CD4-positive, alpha-beta T cell (primary cell): ENCODE measurements at regions not wholly inside any gene's neighbourhood (a gene's known extent, or its start where the extent isn't known, plus 50 kb on each side); places are given as distances from the start of the nearest gene placed in this dataset.

Experiments used
- ATAC-seq: fragments of 200-7000 bp; cut with Tn5 transposase; one replicate; pipeline ENCODE4 v1.10.0; 2022; ENCODE audit warnings: mild to moderate bottlenecking; ENCODE audit not compliant: poor library complexity
- CTCF ChIA-PET: fragments of 350-600 bp; sonication (Branson Sonifier 250); formaldehyde crosslinking; loops from one replicate; lab custom pipeline; 2021; ENCODE audit warnings: antibody characterized with exemption, inconsistent platforms; lab: Charles Lee
- POLR2A ChIA-PET: fragments of 350-600 bp; sonication (Branson Sonifier 250); formaldehyde crosslinking; loops from one replicate; lab custom pipeline; 2021; ENCODE audit warnings: antibody characterized with exemption, inconsistent platforms; lab: Charles Lee
- DNase-seq, 14 experiments: peaks; one replicate each; pipeline ENCODE4 v3.0.0-alpha.2; 2013 to 2020; ENCODE audit warnings: mixed read lengths in 2 of 14
- H3K27ac ChIP-seq, 2 donors: one replicate each; pipeline versions ENCODE4 v1.5.1 to v1.7.0; 2013; ENCODE audit warnings: low read length in 2 of 2, low read depth in 1 of 2, mild to moderate bottlenecking in 1 of 2
- H3K27me3 ChIP-seq, 2 experiments: 1 replicate in 1 of 2; 2 replicates in 1 of 2; pipeline versions ENCODE4 v1.6.1 to v1.7.0; 2013; ENCODE audit warnings: low read length in 2 of 2, control low read depth in 1 of 2, mild to moderate bottlenecking in 1 of 2, moderate library complexity in 1 of 2; ENCODE audit not compliant: insufficient read depth in 2 of 2, control insufficient read depth in 1 of 2
- H3K36me3 ChIP-seq: one replicate; pipeline ENCODE4 v1.6.1; 2013; ENCODE audit warnings: low read length, control low read depth; ENCODE audit not compliant: insufficient read depth
- H3K4me1 ChIP-seq: one replicate; pipeline ENCODE4 v1.6.1; 2013; ENCODE audit warnings: low read length, control low read depth; ENCODE audit not compliant: insufficient read depth
- H3K4me3 ChIP-seq: one replicate; pipeline ENCODE4 v1.5.1; 2013; ENCODE audit warnings: mild to moderate bottlenecking, low read length, moderate library complexity
- H3K9me3 ChIP-seq, 2 experiments: 1 replicate in 1 of 2; 2 replicates in 1 of 2; pipeline versions ENCODE4 v1.6.1 to v1.7.0; 2013; ENCODE audit warnings: low read length in 2 of 2, mild to moderate bottlenecking in 2 of 2, control low read depth in 1 of 2, moderate library complexity in 1 of 2; ENCODE audit not compliant: control insufficient read depth in 1 of 2, insufficient read depth in 1 of 2
- H3K27ac Mint-ChIP-seq: one replicate; pipeline ENCODE4 v1.8.0; 2020; ENCODE audit warnings: mixed read lengths
- H3K27me3 Mint-ChIP-seq: one replicate; pipeline ENCODE4 v1.8.0; 2021; ENCODE audit warnings: mixed read lengths
- H3K36me3 Mint-ChIP-seq: one replicate; pipeline ENCODE4 v1.8.0; 2021; ENCODE audit warnings: low read depth, mixed read lengths
- H3K4me1 Mint-ChIP-seq: one replicate; pipeline ENCODE4 v1.8.0; 2021; ENCODE audit warnings: low read depth, mixed read lengths
- H3K4me3 Mint-ChIP-seq: one replicate; pipeline ENCODE4 v1.8.0; 2020; ENCODE audit warnings: mild to moderate bottlenecking, mixed read lengths
- H3K9me3 Mint-ChIP-seq: one replicate; pipeline ENCODE4 v1.8.0; 2020; ENCODE audit warnings: mixed read lengths
- intact Hi-C, 2 experiments: fragments of 100-400 bp; cut with DNase I in 1 of 2; cut with micrococcal nuclease in 1 of 2; formaldehyde crosslinking; loops; one replicate each; pipeline versions ENCODE4 v1.15.1 to v1.9.0; 2023 to 2025; cut with DNase I, micrococcal nuclease
- TF ChIP-seq, protein P1 (sequence below): fragments of 200-600 bp; IDR thresholded peaks from one replicate; pipeline ENCODE4 v1.8.0; 2022; ENCODE audit warnings: antibody characterized with exemption, mild to moderate bottlenecking

DNA sequence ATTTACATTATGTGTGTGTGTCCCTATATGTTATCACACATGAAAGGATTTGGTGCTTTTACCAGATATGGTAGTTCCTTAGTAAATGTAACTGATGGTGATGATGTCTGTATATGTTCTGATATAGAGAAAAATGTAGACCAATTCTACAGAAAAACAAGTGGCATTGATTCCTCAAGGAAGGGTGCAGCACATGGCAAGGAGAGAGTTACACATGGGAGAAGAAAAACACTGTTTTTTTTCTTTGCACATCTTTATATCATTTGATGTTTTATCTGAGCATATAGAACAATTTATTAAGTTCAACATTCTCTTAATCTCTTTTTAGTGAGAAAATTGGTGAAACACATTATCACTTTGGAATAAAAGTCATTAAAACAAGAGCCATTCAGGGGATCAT is 535.0 kb upstream of the KLF4 start:
- Histone ChIP-seq H3K36me3 (no peaks in the 10 kb centered on the region), H3K9me3 (no peaks in the 10 kb centered on the region), H3K27ac (no peak overlapping the region), H3K27me3 (no peaks in the 10 kb centered on the region), H3K4me3 (no peak overlapping the region), H3K4me1 (no peaks in the 10 kb centered on the region)
- Mint-ChIP-seq H3K27ac (no peak overlapping the region), H3K9me3 (peaks cover 10% of the 10 kb centered on the region), H3K27me3 (no peaks in the 10 kb centered on the region), H3K4me3 (no peak overlapping the region), H3K4me1 (no peaks in the 10 kb centered on the region), H3K36me3 (no peaks in the 10 kb centered on the region)
- ATAC-seq = no peak
- intact Hi-C loops = no loop called here
- POLR2A ChIA-PET = no interaction called here
- no peak for DNase-seq
- TF ChIP-seq, protein P1, sequence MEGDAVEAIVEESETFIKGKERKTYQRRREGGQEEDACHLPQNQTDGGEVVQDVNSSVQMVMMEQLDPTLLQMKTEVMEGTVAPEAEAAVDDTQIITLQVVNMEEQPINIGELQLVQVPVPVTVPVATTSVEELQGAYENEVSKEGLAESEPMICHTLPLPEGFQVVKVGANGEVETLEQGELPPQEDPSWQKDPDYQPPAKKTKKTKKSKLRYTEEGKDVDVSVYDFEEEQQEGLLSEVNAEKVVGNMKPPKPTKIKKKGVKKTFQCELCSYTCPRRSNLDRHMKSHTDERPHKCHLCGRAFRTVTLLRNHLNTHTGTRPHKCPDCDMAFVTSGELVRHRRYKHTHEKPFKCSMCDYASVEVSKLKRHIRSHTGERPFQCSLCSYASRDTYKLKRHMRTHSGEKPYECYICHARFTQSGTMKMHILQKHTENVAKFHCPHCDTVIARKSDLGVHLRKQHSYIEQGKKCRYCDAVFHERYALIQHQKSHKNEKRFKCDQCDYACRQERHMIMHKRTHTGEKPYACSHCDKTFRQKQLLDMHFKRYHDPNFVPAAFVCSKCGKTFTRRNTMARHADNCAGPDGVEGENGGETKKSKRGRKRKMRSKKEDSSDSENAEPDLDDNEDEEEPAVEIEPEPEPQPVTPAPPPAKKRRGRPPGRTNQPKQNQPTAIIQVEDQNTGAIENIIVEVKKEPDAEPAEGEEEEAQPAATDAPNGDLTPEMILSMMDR = no peak
- CTCF ChIA-PET = no interaction called here

DNA sequence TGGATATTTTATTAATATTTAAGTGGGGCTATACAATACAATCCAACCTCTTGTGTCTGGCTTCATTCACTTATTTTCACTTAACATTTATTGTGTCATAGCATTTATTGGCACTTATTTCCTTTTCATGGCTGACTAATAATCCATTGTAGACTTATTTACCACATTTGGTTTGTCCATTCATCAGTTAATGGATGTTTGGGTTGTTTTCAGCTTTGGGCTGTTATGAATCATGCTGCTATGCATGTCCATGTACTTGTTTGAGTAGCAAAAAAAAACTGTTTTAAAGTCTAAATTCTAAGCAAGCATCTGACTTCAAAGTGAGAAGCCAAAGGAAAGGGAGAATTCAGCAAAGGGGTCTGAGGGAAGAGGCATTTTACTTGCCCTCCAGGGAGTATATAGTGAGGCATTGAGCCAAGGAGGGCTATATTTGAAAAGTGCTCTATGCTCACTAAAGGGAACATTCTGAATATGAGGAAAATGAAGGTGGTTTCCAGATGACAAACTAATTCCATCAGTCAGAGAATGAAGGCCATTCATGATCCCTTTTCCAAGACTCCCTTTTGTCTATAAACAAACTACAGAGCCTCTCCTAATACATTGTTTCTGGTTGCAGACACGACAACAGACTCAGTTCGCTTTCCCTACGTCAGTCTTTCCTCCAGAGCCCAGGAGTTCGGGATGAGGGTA is 532.8 kb upstream of the KLF4 start:
- intact Hi-C loops = no loop called here
- no peaks in the 10 kb centered on the region for H3K4me1 ChIP-seq
- Mint-ChIP-seq H3K27ac (no peak overlapping the region), H3K4me3 (no peak overlapping the region), H3K9me3 (peaks cover 12% of the 10 kb centered on the region), H3K4me1 (no peaks in the 10 kb centered on the region), H3K36me3 (no peaks in the 10 kb centered on the region), H3K27me3 (no peaks in the 10 kb centered on the region)
- DNase-seq (no peak), ATAC-seq (no peak)
- CTCF ChIA-PET = no interaction called here
- H3K27me3 ChIP-seq = no peaks in the 10 kb centered on the region
- H3K9me3 ChIP-seq = no peaks in the 10 kb centered on the region
- POLR2A ChIA-PET = no interaction called here
- no peak overlapping the region for H3K27ac ChIP-seq
- TF ChIP-seq, protein P1 = no peak
- no peak overlapping the region for H3K4me3 ChIP-seq
- H3K36me3 ChIP-seq = no peaks in the 10 kb centered on the region

DNA sequence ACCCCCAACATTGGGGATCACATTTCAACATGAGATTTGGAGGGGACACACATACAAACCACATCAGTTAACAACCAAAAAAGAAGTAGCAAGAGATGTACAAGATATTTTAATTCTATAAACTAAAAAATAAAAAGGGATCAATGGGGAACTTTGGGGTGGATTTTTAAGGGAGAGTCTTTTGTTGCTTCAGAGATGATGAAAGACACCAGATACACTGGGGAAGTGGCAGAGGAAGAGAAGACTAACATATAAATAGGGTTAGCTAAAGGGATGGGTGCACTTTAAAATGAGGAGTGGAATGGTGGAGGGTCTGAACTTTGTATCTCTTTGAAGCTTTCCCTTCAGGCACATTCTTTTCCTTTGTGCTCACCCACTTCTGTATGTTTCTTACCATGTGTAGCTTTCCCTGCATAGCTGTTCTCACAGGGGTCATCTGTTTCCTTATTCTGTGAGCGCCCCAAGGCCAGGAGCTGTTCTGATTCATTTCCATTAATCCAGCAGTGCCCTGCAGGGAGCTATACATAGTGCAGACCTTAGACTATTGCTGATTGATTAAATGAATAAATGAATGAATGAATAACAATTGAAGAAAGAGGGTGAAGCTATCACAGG is 531.6 kb upstream of the KLF4 start:
- Mint-ChIP-seq H3K4me1 (no peaks in the 10 kb centered on the region), H3K9me3 (peaks cover 12% of the 10 kb centered on the region), H3K27ac (no peak overlapping the region), H3K4me3 (no peak overlapping the region), H3K36me3 (no peaks in the 10 kb centered on the region), H3K27me3 (no peaks in the 10 kb centered on the region)
- ATAC-seq = no peak
- CTCF ChIA-PET = no interaction called here
- Histone ChIP-seq H3K27me3 (no peaks in the 10 kb centered on the region), H3K27ac (no peak overlapping the region), H3K36me3 (no peaks in the 10 kb centered on the region), H3K4me1 (no peaks in the 10 kb centered on the region), H3K9me3 (no peaks in the 10 kb centered on the region), H3K4me3 (no peak overlapping the region)
- POLR2A ChIA-PET = no interaction called here
- intact Hi-C loops = no loop called here
- DNase-seq = no peak
- TF ChIP-seq, protein P1 = no peak
